Gastroesophageal sphincter (tissue), 3 donors: ENCODE measurements at regions not wholly inside any gene's neighbourhood (a gene's known extent, or its start where the extent isn't known, plus 50 kb on each side); places are given as distances from the start of the nearest gene placed in this dataset.

Experiments used
- CTCF ChIP-seq, 4 experiments: fragments of 200-600 bp in 2 of 4; fragments of 450-650 bp in 2 of 4; sonication (generic) in 1 of 4; IDR thresholded peaks; one replicate each; pipeline ENCODE4 v1.5.1; 2017 to 2019; ENCODE audit warnings: antibody characterized with exemption in 4 of 4, mild to moderate bottlenecking in 2 of 4, moderate library complexity in 2 of 4
- POLR2A ChIP-seq, 2 donors: fragments of 450-650 bp; IDR thresholded peaks; one replicate each; pipeline ENCODE4 v1.6.1; 2017; ENCODE audit warnings: antibody characterized with exemption in 2 of 2, mild to moderate bottlenecking in 2 of 2, moderate library complexity in 1 of 2
- POLR2AphosphoS5 ChIP-seq: sonication (generic); formaldehyde crosslinking; IDR thresholded peaks from one replicate; pipeline ENCODE4 v1.6.1; 2017; ENCODE audit warnings: antibody characterized with exemption

GRCh38 chr17:13437966-13438779, 163.6 kb downstream of the HS3ST3A1 start:
- TF ChIP-seq POLR2AphosphoS5 (no peak), CTCF (IDR thresholded peaks at IDR 0.05) (no peak), POLR2A (IDR thresholded peaks at IDR 0.05) (no peak)
